Astrocyte of the cerebellum (primary cell): ENCODE measurements at regions not wholly inside any gene's neighbourhood (a gene's known extent, or its start where the extent isn't known, plus 50 kb on each side); places are given as distances from the start of the nearest gene placed in this dataset.

ENCODE experiments used
- DNase-seq: peaks from one replicate; pipeline ENCODE4 v3.0.0-alpha.2; 2011; ENCODE audit warnings: low read depth
- H3K4me3 ChIP-seq: 2 replicates; pipeline ENCODE4 v1.5.1; 2011; ENCODE audit warnings: mild to moderate bottlenecking, low read depth, low read length, moderate library complexity
- in situ Hi-C: cut with HindIII; loops from 2 replicates; pipeline ENCODE4 v1.10.0; 2017; ENCODE audit warnings: low sequenced_read_pairs
- TF ChIP-seq, protein P1 (sequence below): IDR thresholded peaks from 2 replicates; pipeline ENCODE4 v1.5.1; 2012; ENCODE audit warnings: low read length, low read depth, moderate library complexity, mild to moderate bottlenecking; ENCODE audit errors: missing control alignments

DNA sequence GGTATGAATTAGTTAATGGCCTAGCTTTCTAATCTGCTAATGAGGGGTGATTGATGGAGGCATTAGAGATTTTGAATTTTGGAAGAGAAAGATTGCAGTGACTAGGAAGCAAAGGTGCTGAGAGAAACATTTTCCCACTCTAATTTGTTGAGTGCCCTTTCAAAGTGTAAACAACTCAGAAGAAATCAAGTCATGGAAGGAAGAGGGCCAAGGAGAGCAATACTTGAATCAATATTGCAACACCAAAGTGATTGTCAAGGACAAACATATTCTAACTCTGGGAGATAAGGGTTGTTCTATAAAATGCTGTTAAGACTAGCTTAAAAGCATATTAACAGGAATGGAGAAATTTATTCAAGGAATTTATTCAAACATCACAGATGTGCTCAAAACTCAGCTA, 182.7 kb upstream of the FERMT1 start:
- no peak for DNase-seq
- in situ Hi-C loops: no loop called here
- no peak overlapping the region for H3K4me3 ChIP-seq
- TF ChIP-seq, protein P1, sequence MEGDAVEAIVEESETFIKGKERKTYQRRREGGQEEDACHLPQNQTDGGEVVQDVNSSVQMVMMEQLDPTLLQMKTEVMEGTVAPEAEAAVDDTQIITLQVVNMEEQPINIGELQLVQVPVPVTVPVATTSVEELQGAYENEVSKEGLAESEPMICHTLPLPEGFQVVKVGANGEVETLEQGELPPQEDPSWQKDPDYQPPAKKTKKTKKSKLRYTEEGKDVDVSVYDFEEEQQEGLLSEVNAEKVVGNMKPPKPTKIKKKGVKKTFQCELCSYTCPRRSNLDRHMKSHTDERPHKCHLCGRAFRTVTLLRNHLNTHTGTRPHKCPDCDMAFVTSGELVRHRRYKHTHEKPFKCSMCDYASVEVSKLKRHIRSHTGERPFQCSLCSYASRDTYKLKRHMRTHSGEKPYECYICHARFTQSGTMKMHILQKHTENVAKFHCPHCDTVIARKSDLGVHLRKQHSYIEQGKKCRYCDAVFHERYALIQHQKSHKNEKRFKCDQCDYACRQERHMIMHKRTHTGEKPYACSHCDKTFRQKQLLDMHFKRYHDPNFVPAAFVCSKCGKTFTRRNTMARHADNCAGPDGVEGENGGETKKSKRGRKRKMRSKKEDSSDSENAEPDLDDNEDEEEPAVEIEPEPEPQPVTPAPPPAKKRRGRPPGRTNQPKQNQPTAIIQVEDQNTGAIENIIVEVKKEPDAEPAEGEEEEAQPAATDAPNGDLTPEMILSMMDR: no peak

DNA sequence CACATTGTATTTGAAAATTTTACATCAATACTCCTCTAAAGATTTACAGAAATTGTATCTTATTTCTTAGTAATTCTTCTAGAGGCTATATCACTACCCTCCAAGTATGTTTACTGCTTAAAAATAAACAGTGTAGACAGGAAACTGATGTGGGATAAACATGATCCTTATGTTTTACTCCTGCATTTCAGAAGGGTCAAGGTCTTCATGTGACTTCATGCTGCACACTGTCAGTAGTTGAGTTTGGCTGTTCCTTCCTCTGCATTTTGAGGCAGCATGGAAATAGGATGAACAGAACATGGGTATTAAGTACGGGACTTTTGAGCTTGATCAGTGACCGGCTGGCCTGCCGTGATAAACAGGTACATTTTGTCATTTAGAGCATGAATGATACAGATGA, 179.2 kb upstream of the FERMT1 start:
- TF ChIP-seq, protein P1: no peak
- no peak for DNase-seq
- in situ Hi-C loops: no loop called here

DNA sequence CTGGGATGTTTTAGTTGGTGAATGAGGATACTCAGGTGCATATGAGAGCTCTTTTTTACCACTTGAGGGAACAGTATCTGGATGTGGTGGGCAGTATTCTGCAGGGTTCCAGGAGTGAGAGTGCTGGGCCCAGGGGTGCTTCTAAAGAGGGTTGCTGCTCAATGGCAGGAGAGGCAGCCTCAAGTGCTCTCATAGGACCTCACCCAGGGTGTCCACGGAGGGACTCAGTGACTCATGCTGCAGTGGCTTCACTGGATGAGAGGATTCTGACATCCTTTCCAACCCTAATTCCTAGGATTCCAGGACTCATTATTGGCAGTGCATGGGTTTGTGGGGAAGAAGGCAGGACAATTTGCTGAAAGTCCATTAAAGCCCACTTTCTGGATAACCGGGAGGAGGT, 176.6 kb upstream of the FERMT1 start:
- TF ChIP-seq, protein P1: no peak
- in situ Hi-C loops: no loop called here
- DNase-seq: no peak
- H3K4me3 ChIP-seq: no peak overlapping the region

More for the DNA sequence above, 179.2 kb upstream of the FERMT1 start:
- no peak overlapping the region for H3K4me3 ChIP-seq

DNA sequence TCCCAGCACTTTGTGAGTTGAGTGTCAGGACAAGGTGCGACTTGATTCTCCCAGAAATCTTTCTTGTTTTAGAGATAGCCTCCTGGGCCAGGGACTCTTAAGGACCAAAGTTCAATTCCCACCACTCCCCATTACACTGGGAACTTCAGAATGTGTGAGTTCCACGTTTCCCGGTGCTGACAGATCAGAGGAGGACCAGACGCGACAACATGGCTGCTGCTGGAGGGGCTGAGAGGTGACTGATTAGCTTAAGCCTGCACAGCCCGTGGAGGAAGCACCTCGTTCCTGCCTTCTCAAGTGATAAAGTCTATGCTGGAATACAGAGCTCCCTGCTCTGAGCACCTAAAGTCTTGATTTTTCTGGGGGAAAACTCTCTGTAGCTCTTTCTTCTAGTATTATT, 175.2 kb upstream of the FERMT1 start:
- TF ChIP-seq, protein P1: no peak
- no peak overlapping the region for H3K4me3 ChIP-seq
- DNase-seq: no peak
- in situ Hi-C loops: no loop called here

DNA sequence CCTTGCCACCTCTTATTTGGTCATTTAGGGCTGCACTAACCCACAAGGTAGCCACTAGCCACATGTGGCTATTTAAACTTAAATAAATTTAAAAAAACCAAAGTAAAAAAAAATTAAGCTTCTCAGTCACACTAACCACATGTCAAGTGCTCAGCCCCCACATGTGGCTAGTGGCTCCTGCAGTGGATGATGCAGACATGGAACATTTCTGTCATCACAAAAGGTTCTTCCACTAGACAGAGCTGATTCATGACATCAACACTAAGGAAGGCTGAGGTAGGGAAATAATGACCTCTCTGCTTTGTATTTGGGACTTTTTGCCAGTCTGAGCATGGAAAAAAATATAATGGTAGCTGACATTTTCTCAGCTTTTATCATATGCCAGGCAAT, 173.0 kb upstream of the FERMT1 start:
- DNase-seq: no peak
- in situ Hi-C loops: no loop called here
- no peak overlapping the region for H3K4me3 ChIP-seq
- TF ChIP-seq, protein P1: no peak

DNA sequence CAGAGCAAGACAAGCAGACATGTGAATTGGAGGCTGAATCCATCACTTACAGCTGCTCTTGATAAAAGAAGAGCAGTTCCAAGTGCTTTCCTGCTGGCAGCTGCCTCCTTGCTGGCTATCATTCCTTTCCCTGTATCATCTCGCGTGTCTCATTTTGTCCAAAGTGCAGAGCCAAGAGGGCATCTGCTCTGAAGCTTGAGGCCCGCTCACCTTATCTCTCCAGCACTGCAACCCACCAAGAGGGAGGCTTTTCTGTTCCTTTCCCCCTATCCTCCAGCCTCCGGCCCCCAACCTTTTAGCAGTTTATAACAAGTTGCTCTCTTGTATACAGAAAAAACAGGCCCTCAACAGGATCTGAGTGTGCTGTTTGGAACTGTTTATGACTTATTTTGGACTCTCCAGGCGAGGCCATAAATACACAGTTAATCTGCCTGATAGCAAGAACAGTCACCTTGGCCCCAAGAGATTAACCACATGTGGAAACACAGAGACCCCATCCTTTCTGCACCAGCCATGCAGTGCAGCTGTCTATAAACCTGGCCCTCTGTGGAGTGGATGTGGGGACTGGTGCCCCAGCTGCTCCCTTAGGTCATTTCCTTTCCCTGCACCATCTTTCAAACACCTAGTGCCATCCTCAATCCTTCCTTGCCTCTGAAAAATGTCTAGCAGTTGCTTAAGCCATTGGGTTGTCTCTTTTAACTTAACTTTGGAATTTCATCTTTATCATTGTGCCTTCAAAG, 172.5 kb upstream of the FERMT1 start:
- no peak overlapping the region for H3K4me3 ChIP-seq
- TF ChIP-seq, protein P1: no peak
- DNase-seq: no peak
- in situ Hi-C loops: no loop called here

DNA sequence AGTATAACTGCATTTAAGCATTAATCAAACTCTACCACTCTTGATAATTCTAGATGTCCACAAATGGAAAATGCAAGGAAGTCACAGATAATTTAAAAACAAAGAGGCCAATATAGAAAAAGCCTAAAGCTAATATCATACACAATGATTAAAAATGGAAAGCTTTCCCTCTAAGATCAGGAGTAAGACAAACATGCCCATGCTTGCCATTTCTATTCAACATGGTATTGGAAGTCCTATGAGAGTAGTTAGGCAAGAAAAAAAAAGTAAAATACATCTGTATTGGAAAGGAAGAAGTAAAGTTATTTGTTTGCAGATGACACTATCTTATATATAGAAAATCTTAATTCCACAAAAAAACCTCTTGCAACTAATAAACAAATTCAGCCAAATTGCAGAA, 164.6 kb upstream of the FERMT1 start:
- TF ChIP-seq, protein P1: no peak
- in situ Hi-C loops: no loop called here
- no peak for DNase-seq
- H3K4me3 ChIP-seq: no peak overlapping the region
